ENCODE measurements at regions not wholly inside any gene's neighbourhood (a gene's known extent, or its start where the extent isn't known, plus 50 kb on each side); places are given as distances from the start of the nearest gene placed in this dataset.
"Not testable (repeated sequence)": the region's sequence is repeated elsewhere in the genome, so short reads cannot be mapped to it uniquely, and the experiment has no call there.

- DNase-seq (ENCODE audit: low read depth in 2 of 3, low spot score in 2 of 3), result no peak
Observed at GRCh38 chr4:151559595-151559994, 150.6 kb downstream of the FHIP1A start.

DNA sequence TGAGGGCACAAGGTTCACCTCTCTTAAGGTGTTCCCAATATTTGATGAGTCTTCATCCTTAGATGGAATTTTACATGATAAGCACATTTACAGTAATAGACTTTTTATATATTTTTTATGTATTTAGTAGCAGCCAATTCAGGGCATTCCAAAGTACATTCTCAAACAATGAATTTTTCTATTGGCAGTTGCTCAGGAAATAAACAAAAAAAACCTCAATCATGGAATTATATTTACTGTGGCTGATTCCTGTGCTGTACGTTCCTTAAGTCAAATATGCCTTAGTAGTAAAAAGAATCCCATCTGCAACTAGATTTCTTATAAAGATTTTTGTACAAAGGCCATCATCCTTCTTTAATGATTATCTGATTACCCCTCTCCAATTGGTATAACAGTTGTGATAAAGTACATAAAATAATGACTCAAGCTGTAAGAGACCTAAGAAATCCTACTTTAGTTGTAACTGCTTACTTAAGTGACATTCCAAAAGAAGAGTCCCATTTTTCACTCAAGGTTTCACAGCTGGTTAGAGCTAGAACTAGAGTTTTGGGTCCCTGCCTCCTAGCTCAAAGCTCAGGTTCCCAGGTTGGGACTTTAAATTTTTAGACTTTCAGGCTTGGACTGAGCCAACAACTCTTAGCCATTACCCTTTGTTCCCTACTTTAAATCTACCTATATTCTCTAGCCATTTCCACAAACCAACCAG, 152.7 kb downstream of the FHIP1A start:
- no peak for DNase-seq (ENCODE audit: low read depth in 2 of 3, low spot score in 2 of 3)

GRCh38 chr4:151563194-151563593, 154.2 kb downstream of the FHIP1A start:
- no peak for DNase-seq (ENCODE audit: low read depth in 2 of 3, low spot score in 2 of 3)

DNA sequence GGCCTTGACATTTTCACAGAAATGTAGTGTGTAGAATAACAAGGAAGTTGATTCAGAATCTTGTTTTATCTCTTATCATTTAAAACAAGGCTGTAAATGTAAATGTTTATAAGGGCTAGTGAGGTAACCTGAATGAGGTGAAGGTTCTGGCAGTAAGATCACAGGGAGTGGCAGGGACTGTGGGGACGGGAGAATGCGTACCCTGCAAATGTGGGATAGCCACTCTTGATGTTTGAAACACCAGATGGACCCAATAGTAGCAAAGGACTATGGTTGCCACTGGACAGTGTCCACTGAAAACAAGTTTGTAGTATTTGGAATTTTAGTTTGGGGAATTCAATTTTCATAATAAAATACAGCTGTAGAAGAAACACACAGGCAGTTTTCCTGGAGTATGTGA, 155.3 kb downstream of the FHIP1A start:
- no peak for DNase-seq (ENCODE audit: low read depth in 2 of 3, low spot score in 2 of 3)

- DNase-seq (ENCODE audit: low read depth in 2 of 3, low spot score in 2 of 3), result no peak
Observed at GRCh38 chr4:151565583-151565982, 156.6 kb downstream of the FHIP1A start.

DNA sequence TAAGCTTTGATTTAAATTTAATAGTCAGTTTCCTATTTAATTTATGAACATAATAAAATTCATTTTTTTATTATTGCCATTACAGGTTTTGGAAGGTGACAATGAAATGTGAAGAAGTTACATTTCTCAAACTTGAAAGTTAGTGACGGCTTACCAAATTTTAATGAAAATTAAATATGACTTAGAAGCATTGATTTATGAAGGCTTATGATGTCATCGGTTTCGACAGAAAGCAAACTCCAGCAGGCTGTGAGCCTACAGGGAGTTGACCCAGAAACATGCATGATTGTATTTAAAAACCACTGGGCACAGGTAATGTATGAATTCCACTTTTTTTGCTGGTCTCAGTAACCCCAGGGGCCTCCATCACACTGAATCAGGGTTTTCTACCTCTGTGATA, 157.1 kb downstream of the FHIP1A start:
- DNase-seq (ENCODE audit: low read depth in 2 of 3, low spot score in 2 of 3), result no peak

GRCh38 chr4:151567056-151567455, 158.1 kb downstream of the FHIP1A start:
- DNase-seq (ENCODE audit: low read depth in 2 of 3, low spot score in 2 of 3), result peak in 1 of 3 donors; percentile 1

DNA sequence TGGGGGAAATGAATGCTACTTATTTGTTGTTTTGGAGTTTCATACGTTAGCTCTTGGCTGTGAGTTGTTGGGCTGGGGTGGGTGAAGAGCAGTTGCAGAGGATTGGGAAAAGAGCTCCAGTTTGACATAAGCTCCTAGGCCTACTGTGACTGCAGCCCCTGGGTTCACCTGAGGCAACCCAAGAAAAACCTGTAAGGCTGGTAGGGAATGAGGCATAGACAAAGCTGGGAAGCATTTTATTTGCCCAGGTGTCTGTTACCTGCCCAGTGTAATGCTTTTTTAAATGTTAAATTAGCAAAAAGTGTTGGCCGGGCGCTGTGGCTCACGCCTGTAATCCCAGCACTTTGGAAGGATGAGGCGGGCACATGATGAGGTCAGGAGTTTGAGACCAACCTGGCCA, 160.0 kb downstream of the FHIP1A start:
- no peak for DNase-seq (ENCODE audit: low read depth in 2 of 3, low spot score in 2 of 3)

GRCh38 chr4:151569650-151570049, 160.7 kb downstream of the FHIP1A start:
- no peak for DNase-seq (ENCODE audit: low read depth in 2 of 3, low spot score in 2 of 3)

DNA sequence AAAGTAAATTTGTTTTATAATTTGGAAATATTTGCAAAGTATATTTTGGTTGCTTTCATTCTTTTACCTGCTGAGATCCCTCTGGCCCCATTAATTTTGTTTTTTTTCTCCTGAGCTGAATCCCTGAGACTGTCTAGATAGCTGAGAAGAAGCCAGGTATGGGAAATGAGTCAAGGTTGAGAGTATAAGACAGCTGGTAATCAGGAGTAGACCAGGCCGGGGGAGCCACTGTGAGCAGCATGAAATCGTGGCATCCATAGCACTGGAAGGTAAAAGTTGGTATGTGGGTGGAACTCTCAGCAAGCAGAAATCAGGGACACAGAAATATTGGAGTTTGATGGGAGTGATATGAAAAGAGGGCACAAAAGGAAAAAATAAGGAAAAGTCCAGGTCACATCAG, 164.5 kb downstream of the FHIP1A start:
- no peak for DNase-seq (ENCODE audit: low read depth in 2 of 3, low spot score in 2 of 3)

- DNase-seq (ENCODE audit: low read depth in 2 of 3, low spot score in 2 of 3), result no peak
Observed at GRCh38 chr4:151573945-151574344, 165.0 kb downstream of the FHIP1A start.

DNA sequence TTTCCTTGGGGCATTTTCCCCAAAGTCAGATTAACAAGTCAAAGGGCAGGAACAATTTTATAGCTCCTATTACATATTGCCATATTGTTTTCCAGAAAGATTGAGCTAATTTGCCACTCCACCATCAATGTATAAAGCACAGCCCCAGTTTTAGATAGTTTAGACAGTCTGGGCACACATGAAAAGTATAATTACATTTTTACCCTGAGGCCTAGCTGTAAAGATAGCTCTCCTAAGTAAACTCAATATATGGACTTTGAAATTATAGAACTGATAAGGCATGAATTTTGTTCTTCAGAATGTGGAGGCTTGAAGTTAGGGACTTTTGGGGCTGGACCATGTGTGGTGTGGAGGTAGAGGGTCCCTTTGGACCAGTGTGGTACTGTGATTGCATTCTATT, 166.0 kb downstream of the FHIP1A start:
- no peak for DNase-seq (ENCODE audit: low read depth in 2 of 3, low spot score in 2 of 3)

DNA sequence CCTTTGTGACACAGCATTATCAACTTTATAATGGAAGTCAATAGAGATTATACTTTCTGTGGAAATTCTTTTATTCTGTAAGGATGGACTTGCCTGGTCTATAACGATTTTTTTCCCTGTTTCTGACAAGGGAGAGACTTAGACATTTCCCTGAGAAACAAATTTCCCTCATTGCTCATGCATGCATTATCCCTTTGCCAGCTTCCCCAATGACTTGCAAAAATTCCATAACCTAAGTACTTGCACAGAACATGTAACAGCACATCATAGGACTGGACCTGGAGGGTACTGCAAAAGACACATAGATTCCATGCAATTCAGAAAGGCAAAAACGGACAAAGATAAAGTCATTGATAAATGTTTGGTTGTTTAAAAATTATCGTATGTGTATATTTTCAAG, 166.7 kb downstream of the FHIP1A start:
- DNase-seq (ENCODE audit: low read depth in 2 of 3, low spot score in 2 of 3), result no peak

- no peak for DNase-seq (ENCODE audit: low read depth in 2 of 3, low spot score in 2 of 3)
Observed at GRCh38 chr4:151576627-151577026, 167.7 kb downstream of the FHIP1A start.

DNA sequence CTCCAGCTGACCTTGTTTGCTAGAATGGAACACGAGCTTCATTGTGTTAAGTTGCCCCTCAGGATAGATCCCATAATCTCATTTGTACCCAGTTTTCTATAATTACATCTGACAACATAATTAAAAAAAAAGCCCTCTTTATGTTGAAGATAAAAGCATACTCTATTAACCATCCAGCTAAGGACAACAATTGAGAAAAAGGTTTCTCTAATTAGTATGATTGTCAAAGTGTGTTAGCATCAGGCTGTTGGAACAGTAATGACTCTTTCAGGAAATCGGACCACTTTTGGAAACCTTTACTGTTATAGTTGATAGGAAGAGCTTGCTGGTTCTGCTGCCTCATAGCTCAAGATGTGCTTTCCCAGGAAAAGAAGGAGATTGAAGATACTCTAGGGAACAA, 172.6 kb downstream of the FHIP1A start:
- no peak for DNase-seq (ENCODE audit: low read depth in 2 of 3, low spot score in 2 of 3)

DNA sequence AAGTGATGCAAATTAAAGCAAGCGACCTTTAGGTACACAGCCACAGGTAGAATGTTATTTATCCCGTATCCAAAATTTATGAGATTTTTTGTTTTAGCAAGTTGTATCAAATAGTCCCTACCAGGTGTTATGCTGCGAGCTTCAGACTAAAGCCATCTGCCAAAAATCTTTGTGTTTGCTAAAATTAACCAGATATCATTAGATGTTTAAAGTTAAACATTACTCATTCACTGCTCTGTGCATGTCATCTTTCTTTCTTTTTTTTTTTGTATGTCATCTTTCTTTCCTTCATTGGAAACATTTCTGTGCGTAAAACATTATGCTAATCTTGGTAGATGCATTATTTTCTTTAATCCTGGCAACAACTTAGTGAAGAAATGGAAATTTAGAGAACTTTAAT, 173.1 kb downstream of the FHIP1A start:
- no peak for DNase-seq (ENCODE audit: low read depth in 2 of 3, low spot score in 2 of 3)

DNA sequence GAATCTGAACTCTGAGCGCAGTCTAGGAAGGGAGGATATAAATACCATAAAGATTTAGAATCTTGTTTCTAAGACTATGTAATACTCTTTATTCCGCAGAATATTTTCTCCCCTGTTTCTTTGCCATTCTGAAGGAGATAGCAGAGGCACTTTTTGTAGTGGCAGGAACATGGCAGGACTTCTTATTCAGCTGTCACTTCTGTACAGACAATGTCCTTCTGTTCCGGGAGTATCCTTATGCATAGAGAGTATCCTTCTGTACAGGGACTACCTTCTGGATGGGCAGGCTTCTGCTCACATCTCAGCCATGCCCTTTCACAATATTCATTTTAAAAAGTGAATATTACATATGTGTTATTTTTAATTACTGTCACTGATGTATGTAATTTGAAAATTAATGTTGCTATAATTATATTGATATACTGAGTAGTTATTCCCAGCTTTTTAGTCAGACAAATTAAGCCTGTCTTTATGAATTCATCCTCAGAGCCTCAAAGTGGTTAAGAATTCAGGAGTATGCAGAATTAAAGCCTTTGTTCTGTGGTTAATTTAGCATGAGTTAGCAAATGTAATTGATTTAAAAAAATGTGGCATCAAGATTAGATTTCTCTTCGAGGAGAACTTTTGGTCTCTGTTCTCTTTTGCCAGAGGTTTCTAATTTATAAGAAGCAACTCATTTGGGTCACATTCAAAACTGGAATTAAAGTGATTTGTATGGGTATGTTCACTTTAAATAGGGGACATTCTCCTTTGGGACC, 174.4 kb downstream of the FHIP1A start:
- DNase-seq (ENCODE audit: low read depth in 2 of 3, low spot score in 2 of 3), result no peak

- no peak for DNase-seq (ENCODE audit: low read depth in 2 of 3, low spot score in 2 of 3)
Observed at GRCh38 chr4:151584101-151584500, 175.1 kb downstream of the FHIP1A start.

GRCh38 chr4:151595629-151596028, 165.2 kb downstream of the GATB start:
- DNase-seq (ENCODE audit: low read depth in 2 of 3, low spot score in 2 of 3), result not testable (repeated sequence)

DNA sequence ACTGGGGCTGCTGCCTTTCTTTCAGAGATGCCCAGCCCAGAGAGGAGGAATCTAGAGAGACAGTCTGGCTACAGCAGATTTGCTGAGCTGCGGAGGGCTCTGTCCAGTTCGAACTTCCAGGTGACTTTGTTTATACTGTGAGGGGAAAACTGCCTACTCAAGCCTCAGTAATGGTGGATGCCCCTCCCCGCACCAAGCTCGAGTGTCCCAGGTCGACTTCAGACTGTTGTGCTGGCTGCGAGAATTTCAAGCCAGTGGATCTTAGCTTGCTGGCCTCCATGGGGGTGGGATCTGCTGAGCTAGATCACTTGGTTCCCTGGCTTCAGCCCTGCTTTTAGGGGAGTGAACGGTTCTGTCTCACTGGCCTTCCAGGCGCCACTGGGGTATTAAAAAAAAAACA, 163.1 kb downstream of the GATB start:
- DNase-seq (ENCODE audit: low read depth in 2 of 3, low spot score in 2 of 3), result not testable (repeated sequence)

GRCh38 chr4:151599863-151600262, 160.9 kb downstream of the GATB start:
- no peak for DNase-seq (ENCODE audit: low read depth in 2 of 3, low spot score in 2 of 3)

GRCh38 chr4:151600432-151600831, 160.4 kb downstream of the GATB start:
- no peak for DNase-seq (ENCODE audit: low read depth in 2 of 3, low spot score in 2 of 3)

Measured in hematopoietic multipotent progenitor cell (in vitro differentiated cells).